ENCODE measurements at regions not wholly inside any gene's neighbourhood (a gene's known extent, or its start where the extent isn't known, plus 50 kb on each side); places are given as distances from the start of the nearest gene placed in this dataset.

GRCh38 chr2:147003081-147003480 lies 841.7 kb upstream of the ACVR2A start:
- TF ChIP-seq ZFP3 (CRISPR knock-in tag; IDR thresholded peaks at IDR 0.05) (no peak), TOX (CRISPR knock-in tag; IDR thresholded peaks at IDR 0.05; ENCODE audit: borderline replicate concordance) (no peak), ZNF8 (CRISPR knock-in tag; IDR thresholded peaks at IDR 0.05) (no peak), CREB5 (CRISPR knock-in tag; IDR thresholded peaks at IDR 0.05; ENCODE audit: low read depth) (no peak), BACH2 (CRISPR knock-in tag; IDR thresholded peaks at IDR 0.05; ENCODE audit: borderline replicate concordance) (no peak), ZFP30 (CRISPR knock-in tag; IDR thresholded peaks at IDR 0.05) (no peak), TSHZ2 (CRISPR knock-in tag; IDR thresholded peaks at IDR 0.05) (no peak), POU6F1 (CRISPR knock-in tag; IDR thresholded peaks at IDR 0.05; ENCODE audit: borderline replicate concordance, low read depth) (no peak), ARNTL (CRISPR knock-in tag; IDR thresholded peaks at IDR 0.05; ENCODE audit: borderline replicate concordance, low read depth) (no peak), ISL1 (CRISPR knock-in tag; IDR thresholded peaks at IDR 0.05) (no peak)
- no peak for ATAC-seq

GRCh38 chr2:147002256-147002655 lies 842.6 kb upstream of the ACVR2A start:
- TF ChIP-seq OSR1 (CRISPR knock-in tag; IDR thresholded peaks at IDR 0.05), result no peak
- no peak for TF ChIP-seq TOX (CRISPR knock-in tag; IDR thresholded peaks at IDR 0.05; ENCODE audit: borderline replicate concordance)
- TF ChIP-seq TCF4 (CRISPR knock-in tag; IDR thresholded peaks at IDR 0.05; ENCODE audit: borderline replicate concordance), result no peak
- no peak for TF ChIP-seq RARB (CRISPR knock-in tag; IDR thresholded peaks at IDR 0.05)
- TF ChIP-seq SNAI2 (CRISPR knock-in tag; IDR thresholded peaks at IDR 0.05), result no peak
- TF ChIP-seq GLIS3 (CRISPR knock-in tag; IDR thresholded peaks at IDR 0.05), result no peak
- no peak for TF ChIP-seq PATZ1 (CRISPR knock-in tag; IDR thresholded peaks at IDR 0.05; ENCODE audit: borderline replicate concordance)
- no peak for TF ChIP-seq ZNF8 (CRISPR knock-in tag; IDR thresholded peaks at IDR 0.05)
- TF ChIP-seq ZC3H10 (CRISPR knock-in tag; IDR thresholded peaks at IDR 0.05), result no peak
- no peak for TF ChIP-seq ZFP3 (CRISPR knock-in tag; IDR thresholded peaks at IDR 0.05)
- no peak for TF ChIP-seq POU6F1 (CRISPR knock-in tag; IDR thresholded peaks at IDR 0.05; ENCODE audit: borderline replicate concordance, low read depth)
- TF ChIP-seq CSDC2 (CRISPR knock-in tag; IDR thresholded peaks at IDR 0.05), result no peak
- TF ChIP-seq CREB5 (CRISPR knock-in tag; IDR thresholded peaks at IDR 0.05; ENCODE audit: low read depth), result no peak
- TF ChIP-seq ISL1 (CRISPR knock-in tag; IDR thresholded peaks at IDR 0.05), result no peak
- no peak for TF ChIP-seq TSHZ2 (CRISPR knock-in tag; IDR thresholded peaks at IDR 0.05)
- TF ChIP-seq ARNTL (CRISPR knock-in tag; IDR thresholded peaks at IDR 0.05; ENCODE audit: borderline replicate concordance, low read depth), result no peak
- no peak for TF ChIP-seq CSRNP3 (CRISPR knock-in tag; IDR thresholded peaks at IDR 0.05)
- no peak for TF ChIP-seq ZNF70 (CRISPR knock-in tag; IDR thresholded peaks at IDR 0.05)
- no peak for ATAC-seq
